Thyroid gland (tissue), 4 donors: ENCODE measurements at regions not wholly inside any gene's neighbourhood (a gene's known extent, or its start where the extent isn't known, plus 50 kb on each side); places are given as distances from the start of the nearest gene placed in this dataset.

ENCODE experiments used
- POLR2A ChIP-seq, 2 donors: fragments of 450-650 bp; IDR thresholded peaks; one replicate each; pipeline ENCODE4 v1.6.1; 2017; ENCODE audit warnings: antibody characterized with exemption in 2 of 2, mild to moderate bottlenecking in 2 of 2, moderate library complexity in 1 of 2
- TF ChIP-seq, protein P1 (sequence below), 6 experiments: fragments of 200-600 bp in 3 of 6; fragments of 450-650 bp in 3 of 6; sonication (generic) in 3 of 6; IDR thresholded peaks; one replicate each; pipeline ENCODE4 v1.5.1; 2016 to 2019; ENCODE audit warnings: antibody characterized with exemption in 6 of 6, mild to moderate bottlenecking in 2 of 6, inconsistent platforms in 1 of 6, moderate library complexity in 1 of 6

DNA sequence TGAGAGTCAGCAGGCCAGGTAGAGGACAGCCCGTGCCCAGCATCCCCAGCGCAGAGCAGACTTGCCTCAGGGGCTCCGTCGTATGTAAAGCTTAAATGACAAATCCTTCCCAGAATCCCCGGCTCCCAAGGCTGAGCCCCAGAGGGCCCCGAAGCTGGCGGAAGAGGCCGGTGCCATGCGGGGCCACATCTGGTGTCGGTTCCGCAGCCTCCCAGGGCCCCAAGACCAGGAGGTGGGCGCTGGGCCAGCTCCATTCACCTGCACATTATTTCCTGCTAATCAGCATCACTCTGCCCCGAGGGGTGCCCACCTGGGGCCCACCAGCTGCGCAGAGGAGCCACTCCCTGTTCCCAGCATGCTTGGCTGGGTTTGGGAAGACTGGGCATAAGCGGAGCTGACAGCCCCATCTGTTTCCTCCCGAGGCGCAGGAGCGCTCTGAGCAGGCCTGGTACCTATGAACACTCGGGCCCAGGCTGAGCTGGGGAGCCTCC is 124.0 kb upstream of the PPP1R26 start:
- TF ChIP-seq POLR2A (IDR thresholded peaks at IDR 0.05), result no peak
- TF ChIP-seq, protein P1, sequence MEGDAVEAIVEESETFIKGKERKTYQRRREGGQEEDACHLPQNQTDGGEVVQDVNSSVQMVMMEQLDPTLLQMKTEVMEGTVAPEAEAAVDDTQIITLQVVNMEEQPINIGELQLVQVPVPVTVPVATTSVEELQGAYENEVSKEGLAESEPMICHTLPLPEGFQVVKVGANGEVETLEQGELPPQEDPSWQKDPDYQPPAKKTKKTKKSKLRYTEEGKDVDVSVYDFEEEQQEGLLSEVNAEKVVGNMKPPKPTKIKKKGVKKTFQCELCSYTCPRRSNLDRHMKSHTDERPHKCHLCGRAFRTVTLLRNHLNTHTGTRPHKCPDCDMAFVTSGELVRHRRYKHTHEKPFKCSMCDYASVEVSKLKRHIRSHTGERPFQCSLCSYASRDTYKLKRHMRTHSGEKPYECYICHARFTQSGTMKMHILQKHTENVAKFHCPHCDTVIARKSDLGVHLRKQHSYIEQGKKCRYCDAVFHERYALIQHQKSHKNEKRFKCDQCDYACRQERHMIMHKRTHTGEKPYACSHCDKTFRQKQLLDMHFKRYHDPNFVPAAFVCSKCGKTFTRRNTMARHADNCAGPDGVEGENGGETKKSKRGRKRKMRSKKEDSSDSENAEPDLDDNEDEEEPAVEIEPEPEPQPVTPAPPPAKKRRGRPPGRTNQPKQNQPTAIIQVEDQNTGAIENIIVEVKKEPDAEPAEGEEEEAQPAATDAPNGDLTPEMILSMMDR (IDR thresholded peaks at IDR 0.05), result no peak
